ENCODE measurements at regions not wholly inside any gene's neighbourhood (a gene's known extent, or its start where the extent isn't known, plus 50 kb on each side); places are given as distances from the start of the nearest gene placed in this dataset.
"Not testable (repeated sequence)": the region's sequence is repeated elsewhere in the genome, so short reads cannot be mapped to it uniquely, and the experiment has no call there.

- H3K36me3 ChIP-seq (ENCODE audit: control insufficient read depth, insufficient read depth, low read length), result no peaks in the 10 kb centered on the region
- H3K9ac ChIP-seq (ENCODE audit: insufficient read depth, low read length), result no peak overlapping the region
- no peak overlapping the region for H2AFZ ChIP-seq (ENCODE audit: low read length)
- H4K20me1 ChIP-seq (ENCODE audit: control insufficient read depth, extremely low read depth, insufficient read depth, low read length), result no peaks in the 10 kb centered on the region
- no peaks in the 10 kb centered on the region for H3K27me3 ChIP-seq (ENCODE audit: control insufficient read depth, insufficient read depth, low read length)
- TF ChIP-seq CTCF (conservative IDR thresholded peaks at IDR 0.05 in 1 of 2, IDR thresholded peaks at IDR 0.05 in 1 of 2; ENCODE audit: low read depth in 1 of 2, low read length in 2 of 2) (no peak), EZH2 (IDR thresholded peaks at IDR 0.05; ENCODE audit: low read length, missing control alignments) (no peak)
- H3K4me2 ChIP-seq (ENCODE audit: extremely low read depth, insufficient read depth, low read length), result no peak overlapping the region
- H3K79me2 ChIP-seq (ENCODE audit: control insufficient read depth, insufficient read depth, low read length), result no peaks in the 10 kb centered on the region
- no peaks in the 10 kb centered on the region for H3K4me1 ChIP-seq (ENCODE audit: control insufficient read depth, extremely low read depth, insufficient read depth, low read length)
- H3K9me3 ChIP-seq (ENCODE audit: control insufficient read depth, insufficient read depth, low read depth, low read length), result no peaks in the 10 kb centered on the region
- no peak for DNase-seq (ENCODE audit: low read depth in 2 of 2)
- H3K4me3 ChIP-seq (replicated peaks in 1 of 4; ENCODE audit: control extremely low read depth in 1 of 4, insufficient read depth in 1 of 4, low read depth in 3 of 4, low read length in 4 of 4), result no peak overlapping the region
- no peak overlapping the region for H3K27ac ChIP-seq (ENCODE audit: insufficient read depth, low read length)
Measured at GRCh38 chr2:84300696-84301029, 158.4 kb downstream of the SUCLG1 start.

GRCh38 chr2:84300001-84300695, 158.9 kb downstream of the SUCLG1 start:
- H3K9me3 ChIP-seq (ENCODE audit: control insufficient read depth, insufficient read depth, low read depth, low read length); H3K36me3 ChIP-seq (ENCODE audit: control insufficient read depth, insufficient read depth, low read length); H3K9ac ChIP-seq (ENCODE audit: insufficient read depth, low read length); DNase-seq (ENCODE audit: low read depth in 2 of 2); H3K79me2 ChIP-seq (ENCODE audit: control insufficient read depth, insufficient read depth, low read length); H4K20me1 ChIP-seq (ENCODE audit: control insufficient read depth, extremely low read depth, insufficient read depth, low read length); H3K4me3 ChIP-seq (replicated peaks in 1 of 4; ENCODE audit: control extremely low read depth in 1 of 4, insufficient read depth in 1 of 4, low read depth in 3 of 4, low read length in 4 of 4); H3K4me1 ChIP-seq (ENCODE audit: control insufficient read depth, extremely low read depth, insufficient read depth, low read length); H3K4me2 ChIP-seq (ENCODE audit: extremely low read depth, insufficient read depth, low read length); H3K27ac ChIP-seq (ENCODE audit: insufficient read depth, low read length); H3K27me3 ChIP-seq (ENCODE audit: control insufficient read depth, insufficient read depth, low read length); H2AFZ ChIP-seq (ENCODE audit: low read length): not testable (repeated sequence)

GRCh38 chr2:84299211-84299775, 159.8 kb downstream of the SUCLG1 start:
- TF ChIP-seq CTCF (conservative IDR thresholded peaks at IDR 0.05 in 1 of 2, IDR thresholded peaks at IDR 0.05 in 1 of 2; ENCODE audit: low read depth in 1 of 2, low read length in 2 of 2), result no peak
- no peak for TF ChIP-seq EZH2 (IDR thresholded peaks at IDR 0.05; ENCODE audit: low read length, missing control alignments)
- H3K79me2 ChIP-seq (ENCODE audit: control insufficient read depth, insufficient read depth, low read length), result no peaks in the 10 kb centered on the region
- no peaks in the 10 kb centered on the region for H3K27me3 ChIP-seq (ENCODE audit: control insufficient read depth, insufficient read depth, low read length)
- no peak overlapping the region for H2AFZ ChIP-seq (ENCODE audit: low read length)
- no peak overlapping the region for H3K27ac ChIP-seq (ENCODE audit: insufficient read depth, low read length)
- no peaks in the 10 kb centered on the region for H4K20me1 ChIP-seq (ENCODE audit: control insufficient read depth, extremely low read depth, insufficient read depth, low read length)
- no peaks in the 10 kb centered on the region for H3K9me3 ChIP-seq (ENCODE audit: control insufficient read depth, insufficient read depth, low read depth, low read length)
- no peak overlapping the region for H3K4me3 ChIP-seq (replicated peaks in 1 of 4; ENCODE audit: control extremely low read depth in 1 of 4, insufficient read depth in 1 of 4, low read depth in 3 of 4, low read length in 4 of 4)
- H3K36me3 ChIP-seq (ENCODE audit: control insufficient read depth, insufficient read depth, low read length), result no peaks in the 10 kb centered on the region
- H3K4me2 ChIP-seq (ENCODE audit: extremely low read depth, insufficient read depth, low read length), result no peak overlapping the region
- H3K4me1 ChIP-seq (ENCODE audit: control insufficient read depth, extremely low read depth, insufficient read depth, low read length), result no peaks in the 10 kb centered on the region
- no peak for DNase-seq (ENCODE audit: low read depth in 2 of 2)
- H3K9ac ChIP-seq (ENCODE audit: insufficient read depth, low read length), result no peak overlapping the region

All from fibroblast of lung (primary cell).